ENCODE measurements at regions not wholly inside any gene's neighbourhood (a gene's known extent, or its start where the extent isn't known, plus 50 kb on each side); places are given as distances from the start of the nearest gene placed in this dataset.

DNA sequence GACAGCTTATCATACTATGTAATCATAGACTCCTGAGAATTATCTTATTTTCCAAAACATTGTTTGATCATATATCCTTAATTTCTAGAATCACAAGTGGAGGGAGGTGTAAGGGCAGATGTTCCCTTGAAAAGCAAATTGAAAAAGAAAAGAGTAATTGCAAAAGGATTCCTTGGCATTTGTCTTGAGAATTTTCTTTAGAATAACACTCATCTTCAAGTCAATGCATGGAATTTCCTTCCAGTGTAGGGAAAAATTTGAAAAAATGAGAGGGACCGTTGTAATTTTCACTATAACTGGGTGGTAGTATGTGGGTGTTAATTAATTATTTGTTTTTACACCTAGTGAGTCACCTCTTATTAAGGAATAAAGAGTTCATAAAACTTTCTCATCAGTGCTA lies 724.6 kb upstream of the ADAMTS5 start:
- TF ChIP-seq, protein P1, sequence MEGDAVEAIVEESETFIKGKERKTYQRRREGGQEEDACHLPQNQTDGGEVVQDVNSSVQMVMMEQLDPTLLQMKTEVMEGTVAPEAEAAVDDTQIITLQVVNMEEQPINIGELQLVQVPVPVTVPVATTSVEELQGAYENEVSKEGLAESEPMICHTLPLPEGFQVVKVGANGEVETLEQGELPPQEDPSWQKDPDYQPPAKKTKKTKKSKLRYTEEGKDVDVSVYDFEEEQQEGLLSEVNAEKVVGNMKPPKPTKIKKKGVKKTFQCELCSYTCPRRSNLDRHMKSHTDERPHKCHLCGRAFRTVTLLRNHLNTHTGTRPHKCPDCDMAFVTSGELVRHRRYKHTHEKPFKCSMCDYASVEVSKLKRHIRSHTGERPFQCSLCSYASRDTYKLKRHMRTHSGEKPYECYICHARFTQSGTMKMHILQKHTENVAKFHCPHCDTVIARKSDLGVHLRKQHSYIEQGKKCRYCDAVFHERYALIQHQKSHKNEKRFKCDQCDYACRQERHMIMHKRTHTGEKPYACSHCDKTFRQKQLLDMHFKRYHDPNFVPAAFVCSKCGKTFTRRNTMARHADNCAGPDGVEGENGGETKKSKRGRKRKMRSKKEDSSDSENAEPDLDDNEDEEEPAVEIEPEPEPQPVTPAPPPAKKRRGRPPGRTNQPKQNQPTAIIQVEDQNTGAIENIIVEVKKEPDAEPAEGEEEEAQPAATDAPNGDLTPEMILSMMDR (IDR thresholded peaks at IDR 0.05; ENCODE audit: insufficient read depth, low read length, poor library complexity, severe bottlenecking) = no peak
- no peak for TF ChIP-seq EZH2phosphoT487 (conservative IDR thresholded peaks at IDR 0.05; ENCODE audit: low read length)
